Tibial nerve (tissue), 4 donors: ENCODE measurements at regions not wholly inside any gene's neighbourhood (a gene's known extent, or its start where the extent isn't known, plus 50 kb on each side); places are given as distances from the start of the nearest gene placed in this dataset.

Source experiments
- DNase-seq, 2 donors: peaks; one replicate each; pipeline ENCODE4 v3.0.0-alpha.2; 2019; ENCODE audit warnings: low spot score in 2 of 2
- H3K27ac ChIP-seq, 4 donors: fragments of 200-600 bp; sonication (generic) in 3 of 4; one replicate each; pipeline ENCODE4 v1.5.1; 2017 to 2019; ENCODE audit warnings: mild to moderate bottlenecking in 1 of 4
- H3K27me3 ChIP-seq, 2 donors: fragments of 200-600 bp; sonication (generic) in 1 of 2; one replicate each; pipeline versions ENCODE4 v1.5.1 to v1.6.0; 2017 to 2019
- H3K36me3 ChIP-seq, 3 donors: fragments of 200-600 bp; sonication (generic); one replicate each; pipeline ENCODE4 v1.5.1; 2018 to 2019
- H3K4me1 ChIP-seq, 4 donors: fragments of 200-600 bp; sonication (generic) in 3 of 4; one replicate each; pipeline ENCODE4 v1.5.1; 2017 to 2019
- H3K4me3 ChIP-seq, 4 donors: fragments of 200-600 bp; sonication (generic) in 3 of 4; one replicate each; pipeline ENCODE4 v1.5.1; 2017 to 2019; ENCODE audit warnings: mild to moderate bottlenecking in 1 of 4, moderate library complexity in 1 of 4
- H3K9me3 ChIP-seq, 4 donors: fragments of 200-600 bp; sonication (generic) in 3 of 4; one replicate each; pipeline ENCODE4 v1.5.1; 2017 to 2019
- EP300 ChIP-seq, 2 donors: sonication (generic); formaldehyde crosslinking; IDR thresholded peaks; one replicate each; pipeline ENCODE4 v1.6.1; 2017; ENCODE audit warnings: antibody characterized with exemption in 2 of 2, mild to moderate bottlenecking in 1 of 2
- POLR2A ChIP-seq, 2 donors: fragments of 450-650 bp; IDR thresholded peaks; one replicate each; pipeline ENCODE4 v1.6.1; 2017; ENCODE audit warnings: antibody characterized with exemption in 2 of 2, mild to moderate bottlenecking in 2 of 2, moderate library complexity in 2 of 2
- WGBS, 2 donors: methylation state at CpG; one replicate each; pipeline ENCODE4 v1.1.5; 2018; 5-methylcytosine and 5-hydroxymethylcytosine counted together
- TF ChIP-seq, protein P1 (sequence below), 5 experiments: fragments of 200-600 bp in 3 of 5; fragments of 450-650 bp in 2 of 5; sonication (generic) in 3 of 5; IDR thresholded peaks; one replicate each; pipeline ENCODE4 v1.5.1; 2016 to 2019; ENCODE audit warnings: antibody characterized with exemption in 5 of 5, mild to moderate bottlenecking in 3 of 5, moderate library complexity in 2 of 5

DNA sequence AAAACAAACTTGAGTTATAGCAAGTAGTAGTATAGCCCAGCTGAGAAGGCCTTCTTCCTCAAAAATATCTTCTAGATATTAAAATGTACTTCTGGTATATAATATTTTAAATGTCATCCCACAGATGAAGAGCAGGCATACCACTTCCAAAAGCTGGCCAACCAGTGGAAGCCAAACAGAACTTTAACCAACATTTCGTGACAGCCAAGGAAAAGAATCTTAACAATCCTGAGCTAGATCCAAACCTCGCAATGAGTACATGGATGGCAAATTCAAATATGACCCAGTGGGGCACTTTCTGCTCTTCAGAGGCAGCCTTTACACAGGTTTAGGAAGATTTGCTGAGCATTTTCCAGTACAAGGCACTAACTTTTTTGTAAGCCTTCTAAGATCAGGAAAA, 91.8 kb upstream of the ACO1 start:
- Histone ChIP-seq H3K36me3 (no peaks in the 10 kb centered on the region), H3K9me3 (peaks cover 0 to 3% (median 0%) of the 10 kb centered on the region in 4 donors), H3K27me3 (no peaks in the 10 kb centered on the region), H3K4me1 (no peaks in the 10 kb centered on the region), H3K27ac (no peak overlapping the region), H3K4me3 (no peak overlapping the region)
- WGBS, 2 donors, result 53 to 71% methylated on average over 2 of the region's 2 CpGs
- TF ChIP-seq POLR2A (IDR thresholded peaks at IDR 0.05) (no peak), EP300 (IDR thresholded peaks at IDR 0.05) (no peak)
- TF ChIP-seq, protein P1, sequence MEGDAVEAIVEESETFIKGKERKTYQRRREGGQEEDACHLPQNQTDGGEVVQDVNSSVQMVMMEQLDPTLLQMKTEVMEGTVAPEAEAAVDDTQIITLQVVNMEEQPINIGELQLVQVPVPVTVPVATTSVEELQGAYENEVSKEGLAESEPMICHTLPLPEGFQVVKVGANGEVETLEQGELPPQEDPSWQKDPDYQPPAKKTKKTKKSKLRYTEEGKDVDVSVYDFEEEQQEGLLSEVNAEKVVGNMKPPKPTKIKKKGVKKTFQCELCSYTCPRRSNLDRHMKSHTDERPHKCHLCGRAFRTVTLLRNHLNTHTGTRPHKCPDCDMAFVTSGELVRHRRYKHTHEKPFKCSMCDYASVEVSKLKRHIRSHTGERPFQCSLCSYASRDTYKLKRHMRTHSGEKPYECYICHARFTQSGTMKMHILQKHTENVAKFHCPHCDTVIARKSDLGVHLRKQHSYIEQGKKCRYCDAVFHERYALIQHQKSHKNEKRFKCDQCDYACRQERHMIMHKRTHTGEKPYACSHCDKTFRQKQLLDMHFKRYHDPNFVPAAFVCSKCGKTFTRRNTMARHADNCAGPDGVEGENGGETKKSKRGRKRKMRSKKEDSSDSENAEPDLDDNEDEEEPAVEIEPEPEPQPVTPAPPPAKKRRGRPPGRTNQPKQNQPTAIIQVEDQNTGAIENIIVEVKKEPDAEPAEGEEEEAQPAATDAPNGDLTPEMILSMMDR (IDR thresholded peaks at IDR 0.05), result no peak
- no peak for DNase-seq

DNA sequence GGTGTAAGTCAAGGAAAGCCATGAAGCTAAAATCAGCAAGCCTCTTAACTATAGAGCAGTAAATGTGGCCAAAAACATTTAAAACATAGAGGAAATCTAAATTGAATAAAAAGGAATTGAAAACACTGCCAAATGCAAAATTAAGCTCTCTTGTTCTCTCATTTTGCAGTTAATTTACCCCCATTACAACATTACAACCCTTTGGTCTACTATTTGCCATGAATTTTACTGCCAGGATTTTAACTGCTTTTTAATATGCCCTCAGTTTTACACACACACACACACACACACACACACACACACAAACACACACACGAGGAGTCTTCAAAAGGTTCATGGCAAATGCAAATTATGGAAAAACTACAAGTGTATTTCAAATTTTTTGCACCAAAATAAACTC, 91.4 kb upstream of the ACO1 start:
- Histone ChIP-seq H3K4me1 (no peaks in the 10 kb centered on the region), H3K4me3 (no peak overlapping the region), H3K36me3 (no peaks in the 10 kb centered on the region), H3K9me3 (peaks cover 0 to 3% (median 0%) of the 10 kb centered on the region in 4 donors), H3K27me3 (no peaks in the 10 kb centered on the region), H3K27ac (no peak overlapping the region)
- TF ChIP-seq POLR2A (IDR thresholded peaks at IDR 0.05), result no peak
- TF ChIP-seq EP300 (IDR thresholded peaks at IDR 0.05), result no peak
- TF ChIP-seq, protein P1 (IDR thresholded peaks at IDR 0.05), result no peak
- 78 to 85% methylated on average over 1 of the region's 1 CpG for WGBS, 2 donors
- no peak for DNase-seq

- Histone ChIP-seq H3K9me3 (peaks cover 0 to 3% (median 0%) of the 10 kb centered on the region in 4 donors), H3K4me1 (no peaks in the 10 kb centered on the region), H3K27ac (no peak overlapping the region), H3K27me3 (no peaks in the 10 kb centered on the region), H3K36me3 (no peaks in the 10 kb centered on the region), H3K4me3 (no peak overlapping the region)
- 36 to 40% methylated on average over 2 of the region's 2 CpGs for WGBS, 2 donors
- DNase-seq, result no peak
- TF ChIP-seq POLR2A (IDR thresholded peaks at IDR 0.05) (no peak), EP300 (IDR thresholded peaks at IDR 0.05) (no peak)
- TF ChIP-seq, protein P1 (IDR thresholded peaks at IDR 0.05), result no peak
Observed at GRCh38 chr9:32294106-32294505, 90.3 kb upstream of the ACO1 start.

DNA sequence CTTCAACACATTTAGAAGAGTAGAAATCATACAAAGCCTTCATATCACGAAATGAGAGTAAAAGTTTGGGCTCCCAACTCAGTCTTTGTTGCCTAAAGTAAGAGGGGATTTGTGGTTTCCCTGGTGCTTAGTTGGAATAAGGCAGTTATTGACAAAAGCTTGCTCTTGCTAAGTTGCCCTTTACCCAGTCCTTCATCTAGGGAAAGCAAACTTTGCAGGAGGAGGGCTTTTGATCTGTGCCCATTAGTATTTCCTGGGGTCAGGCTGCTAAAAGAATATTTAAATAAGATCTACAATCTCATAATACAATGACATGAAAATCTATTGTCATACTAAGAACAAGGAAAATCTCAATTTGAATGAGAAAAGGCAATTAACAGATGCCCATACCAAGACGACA, 84.1 kb upstream of the ACO1 start:
- Histone ChIP-seq H3K4me1 (no peaks in the 10 kb centered on the region), H3K36me3 (no peaks in the 10 kb centered on the region), H3K27ac (no peak overlapping the region), H3K9me3 (no peaks in the 10 kb centered on the region), H3K4me3 (no peak overlapping the region), H3K27me3 (no peaks in the 10 kb centered on the region)
- no peak for DNase-seq
- TF ChIP-seq EP300 (IDR thresholded peaks at IDR 0.05) (no peak), POLR2A (IDR thresholded peaks at IDR 0.05) (no peak)
- TF ChIP-seq, protein P1 (IDR thresholded peaks at IDR 0.05), result no peak
- 63 to 67% methylated on average over 2 of the region's 2 CpGs for WGBS, 2 donors

- Histone ChIP-seq H3K4me1 (no peaks in the 10 kb centered on the region), H3K4me3 (no peak overlapping the region), H3K9me3 (no peaks in the 10 kb centered on the region), H3K27ac (no peak overlapping the region), H3K36me3 (no peaks in the 10 kb centered on the region), H3K27me3 (no peaks in the 10 kb centered on the region)
- TF ChIP-seq POLR2A (IDR thresholded peaks at IDR 0.05), result no peak
- no peak for TF ChIP-seq EP300 (IDR thresholded peaks at IDR 0.05)
- TF ChIP-seq, protein P1 (IDR thresholded peaks at IDR 0.05), result no peak
- WGBS, 2 donors, result 2 to 51% methylated on average over 1 of the region's 1 CpG
- no peak for DNase-seq
Observed at GRCh38 chr9:32304495-32304894, 79.9 kb upstream of the ACO1 start.
